ENCODE measurements at regions not wholly inside any gene's neighbourhood (a gene's known extent, or its start where the extent isn't known, plus 50 kb on each side); places are given as distances from the start of the nearest gene placed in this dataset.

DNA sequence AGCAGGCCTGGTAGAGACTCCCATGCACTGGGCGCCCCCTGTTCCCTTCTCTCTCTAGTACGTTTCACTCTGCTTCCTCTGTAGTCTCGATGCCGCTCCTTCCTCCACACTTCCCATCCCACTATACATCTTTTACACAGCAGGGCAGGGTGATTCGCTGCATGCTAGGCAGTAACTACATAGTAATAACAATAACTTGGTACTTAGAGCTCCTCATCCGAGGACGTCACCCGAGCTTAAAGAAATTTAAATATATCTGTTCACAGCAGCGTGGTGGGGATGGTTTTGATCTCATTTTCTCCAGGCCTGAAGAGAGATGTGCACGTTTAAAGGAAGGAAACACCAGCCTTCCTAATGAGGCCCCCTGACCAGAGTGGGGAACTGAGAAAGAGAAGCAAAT is 276.9 kb downstream of the SKAP2 start:
- Histone ChIP-seq H3K9me3 (no peaks in the 10 kb centered on the region), H3K4me1 (ENCODE audit: low read depth) (no peaks in the 10 kb centered on the region), H3K36me3 (ENCODE audit: low read depth) (no peaks in the 10 kb centered on the region), H3K4me3 (no peak overlapping the region)
- TF ChIP-seq, protein P1, sequence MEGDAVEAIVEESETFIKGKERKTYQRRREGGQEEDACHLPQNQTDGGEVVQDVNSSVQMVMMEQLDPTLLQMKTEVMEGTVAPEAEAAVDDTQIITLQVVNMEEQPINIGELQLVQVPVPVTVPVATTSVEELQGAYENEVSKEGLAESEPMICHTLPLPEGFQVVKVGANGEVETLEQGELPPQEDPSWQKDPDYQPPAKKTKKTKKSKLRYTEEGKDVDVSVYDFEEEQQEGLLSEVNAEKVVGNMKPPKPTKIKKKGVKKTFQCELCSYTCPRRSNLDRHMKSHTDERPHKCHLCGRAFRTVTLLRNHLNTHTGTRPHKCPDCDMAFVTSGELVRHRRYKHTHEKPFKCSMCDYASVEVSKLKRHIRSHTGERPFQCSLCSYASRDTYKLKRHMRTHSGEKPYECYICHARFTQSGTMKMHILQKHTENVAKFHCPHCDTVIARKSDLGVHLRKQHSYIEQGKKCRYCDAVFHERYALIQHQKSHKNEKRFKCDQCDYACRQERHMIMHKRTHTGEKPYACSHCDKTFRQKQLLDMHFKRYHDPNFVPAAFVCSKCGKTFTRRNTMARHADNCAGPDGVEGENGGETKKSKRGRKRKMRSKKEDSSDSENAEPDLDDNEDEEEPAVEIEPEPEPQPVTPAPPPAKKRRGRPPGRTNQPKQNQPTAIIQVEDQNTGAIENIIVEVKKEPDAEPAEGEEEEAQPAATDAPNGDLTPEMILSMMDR (IDR thresholded peaks at IDR 0.05) = no peak
- intact Hi-C loops (cut with DNase I, micrococcal nuclease) = no loop called here
- DNase-seq (no peak), ATAC-seq (no peak)

DNA sequence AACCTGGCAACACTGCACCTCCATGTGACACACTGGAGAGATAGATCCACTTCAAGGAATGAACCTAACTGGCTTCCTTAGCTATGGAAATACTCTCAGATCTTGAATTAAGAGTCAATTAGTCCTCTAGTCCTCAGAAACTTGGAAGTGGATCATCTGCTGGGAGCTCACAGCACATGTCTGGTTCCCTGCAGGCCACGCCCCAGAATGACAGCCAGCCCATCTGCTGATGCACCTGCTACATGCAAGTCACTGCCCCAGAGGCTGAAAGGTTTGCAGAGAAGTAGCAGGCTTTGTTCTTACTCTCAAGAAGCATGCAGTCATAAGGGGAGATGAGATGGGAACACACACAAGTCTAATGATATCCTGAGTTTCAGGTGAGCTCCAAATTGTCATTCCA is 275.9 kb downstream of the SKAP2 start:
- H3K4me1 ChIP-seq (ENCODE audit: low read depth) = no peaks in the 10 kb centered on the region
- no peaks in the 10 kb centered on the region for H3K36me3 ChIP-seq (ENCODE audit: low read depth)
- intact Hi-C loops (cut with DNase I, micrococcal nuclease) = no loop called here
- no peak overlapping the region for H3K4me3 ChIP-seq
- DNase-seq (no peak), ATAC-seq (no peak)
- no peaks in the 10 kb centered on the region for H3K9me3 ChIP-seq
- TF ChIP-seq, protein P1 (IDR thresholded peaks at IDR 0.05) = no peak

DNA sequence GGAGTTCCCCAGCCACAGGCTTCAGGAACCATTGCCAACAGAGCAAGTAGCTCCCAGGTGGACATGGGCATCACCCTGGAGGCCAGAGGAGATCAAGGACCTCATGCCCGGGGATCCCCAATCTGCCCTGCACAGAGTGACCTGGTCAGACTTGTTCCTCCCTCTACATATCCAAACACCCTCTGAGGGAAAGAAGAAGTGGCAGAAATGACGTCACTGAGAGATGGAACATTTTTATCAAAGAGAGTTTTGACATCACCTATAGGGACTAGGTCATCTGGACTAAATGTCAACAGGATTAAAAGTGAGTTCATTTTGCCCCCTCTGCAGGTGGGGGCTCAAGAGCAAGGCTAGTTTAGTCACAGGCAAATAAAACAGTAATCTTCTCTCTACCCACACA is 273.7 kb downstream of the SKAP2 start:
- H3K4me3 ChIP-seq = no peak overlapping the region
- H3K4me1 ChIP-seq (ENCODE audit: low read depth) = no peaks in the 10 kb centered on the region
- ATAC-seq (no peak), DNase-seq (no peak)
- intact Hi-C loops (cut with DNase I, micrococcal nuclease) = no loop called here
- no peaks in the 10 kb centered on the region for H3K36me3 ChIP-seq (ENCODE audit: low read depth)
- TF ChIP-seq, protein P1 (IDR thresholded peaks at IDR 0.05) = no peak
- no peaks in the 10 kb centered on the region for H3K9me3 ChIP-seq

DNA sequence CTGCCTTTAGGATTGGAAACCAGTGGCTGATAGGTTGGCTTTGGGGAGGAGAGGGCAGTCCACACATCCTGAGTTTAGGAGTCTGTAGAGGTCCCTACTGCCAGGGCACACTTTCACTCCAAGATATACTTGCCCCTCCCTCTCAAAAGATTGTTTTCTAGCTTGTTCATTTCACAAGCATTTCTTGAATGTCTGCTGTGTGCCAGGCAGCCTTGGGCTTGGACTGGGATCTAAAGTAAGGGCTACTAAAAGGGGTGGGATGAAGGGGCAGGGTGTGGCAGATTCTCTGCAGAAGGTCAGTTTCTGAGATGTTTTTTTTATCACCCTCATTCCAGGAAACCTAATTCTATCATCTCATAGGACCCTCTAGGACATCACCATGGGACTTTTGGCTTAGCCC is 272.4 kb downstream of the SKAP2 start:
- Histone ChIP-seq H3K36me3 (ENCODE audit: low read depth) (no peaks in the 10 kb centered on the region), H3K9me3 (no peaks in the 10 kb centered on the region), H3K4me3 (no peak overlapping the region), H3K4me1 (ENCODE audit: low read depth) (no peaks in the 10 kb centered on the region)
- TF ChIP-seq, protein P1 (IDR thresholded peaks at IDR 0.05) = no peak
- DNase-seq = no peak
- intact Hi-C loops (cut with DNase I, micrococcal nuclease) = no loop called here
- ATAC-seq = no peak

DNA sequence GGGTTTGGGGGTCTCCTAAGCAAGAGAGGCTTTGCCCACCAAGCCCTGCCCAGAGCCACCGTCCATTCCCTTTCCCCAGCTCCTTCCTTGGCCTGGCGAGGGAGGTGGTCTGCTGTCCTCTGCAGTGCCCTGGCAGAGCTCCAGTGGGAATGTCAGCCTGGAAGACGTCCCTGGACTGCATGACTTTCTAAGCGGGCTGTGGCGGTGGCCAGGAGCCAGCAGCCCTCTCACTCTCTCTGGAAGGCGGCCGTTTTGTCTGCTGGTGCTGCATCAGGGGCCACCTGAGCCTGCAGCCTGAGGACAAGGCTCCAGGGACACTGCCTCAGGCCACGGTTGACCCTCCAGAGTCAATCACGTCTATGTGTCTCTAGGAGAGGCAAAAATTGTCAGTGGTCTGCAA is 271.0 kb downstream of the SKAP2 start:
- DNase-seq (peak in 1 of 3 donors; percentile 5), ATAC-seq (no peak)
- Histone ChIP-seq H3K36me3 (ENCODE audit: low read depth) (no peaks in the 10 kb centered on the region), H3K4me1 (ENCODE audit: low read depth) (no peaks in the 10 kb centered on the region), H3K9me3 (no peaks in the 10 kb centered on the region), H3K4me3 (no peak overlapping the region)
- intact Hi-C loops (cut with DNase I, micrococcal nuclease) = no loop called here
- TF ChIP-seq, protein P1 (IDR thresholded peaks at IDR 0.05) = no peak

DNA sequence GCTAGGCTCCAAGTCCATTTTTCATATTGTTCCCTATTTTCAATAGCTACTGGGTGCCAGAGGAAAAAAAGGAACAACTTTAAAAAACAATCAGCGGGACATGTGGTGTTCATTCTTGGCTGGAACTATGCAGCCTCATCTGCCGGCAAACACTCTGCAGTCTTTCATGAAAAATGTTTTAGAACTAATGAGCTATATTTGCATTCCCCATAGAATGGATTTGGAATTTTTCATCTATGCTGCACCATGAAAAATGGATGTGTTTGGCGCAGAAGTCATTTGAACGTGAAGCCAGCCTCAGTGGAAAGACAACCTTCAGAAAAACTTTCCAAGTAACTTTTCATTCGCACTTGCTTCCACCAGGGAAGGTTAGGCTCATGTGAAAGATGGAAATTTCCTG is 270.5 kb downstream of the SKAP2 start:
- H3K9me3 ChIP-seq = no peaks in the 10 kb centered on the region
- no peak for ATAC-seq

More for the DNA sequence above, 270.5 kb downstream of the SKAP2 start:
- intact Hi-C loops (cut with DNase I, micrococcal nuclease) = no loop called here
- TF ChIP-seq, protein P1 (IDR thresholded peaks at IDR 0.05) = no peak
- DNase-seq = no peak
- no peaks in the 10 kb centered on the region for H3K4me1 ChIP-seq (ENCODE audit: low read depth)
- no peaks in the 10 kb centered on the region for H3K36me3 ChIP-seq (ENCODE audit: low read depth)
- no peak overlapping the region for H3K4me3 ChIP-seq
